DOHH2 (cell line): ENCODE measurements at regions not wholly inside any gene's neighbourhood (a gene's known extent, or its start where the extent isn't known, plus 50 kb on each side); places are given as distances from the start of the nearest gene placed in this dataset.

ENCODE experiments used
- CTCF ChIP-seq: fragments of 200-600 bp; sonication (generic); IDR thresholded peaks from one replicate; pipeline ENCODE4 v1.5.1; 2014; ENCODE audit warnings: antibody characterized with exemption, mild to moderate bottlenecking, low read depth, low read length; ENCODE audit not compliant: poor library complexity, severe bottlenecking
- EZH2phosphoT487 ChIP-seq: fragments of 200-600 bp; sonication (generic); IDR thresholded peaks from 2 replicates; pipeline ENCODE4 v1.6.1; 2017; ENCODE audit warnings: borderline replicate concordance, mild to moderate bottlenecking, antibody characterized with exemption, low read length, moderate library complexity, mixed read lengths

DNA sequence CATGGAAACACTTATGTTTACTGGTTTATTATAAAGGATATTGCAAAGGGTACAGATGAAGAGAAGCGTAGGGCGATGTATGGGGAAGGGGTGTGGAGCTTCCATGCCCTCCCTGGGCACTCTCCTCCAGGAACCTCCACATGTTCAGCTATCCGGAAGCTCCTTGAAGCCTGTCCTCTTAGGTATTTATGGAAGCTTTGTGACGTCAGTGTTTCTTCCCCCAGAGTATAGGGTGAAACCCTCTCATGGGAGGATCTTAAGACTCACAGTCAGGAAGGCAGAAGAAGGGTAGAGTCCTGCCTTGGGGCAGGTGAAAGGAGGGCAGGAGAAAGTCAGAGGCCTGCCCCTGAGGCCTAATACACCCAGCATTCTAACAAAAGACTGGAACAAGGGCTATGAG lies 61.3 kb upstream of the CREB1 start:
- TF ChIP-seq CTCF (no peak), EZH2phosphoT487 (no peak)
